ENCODE measurements at regions not wholly inside any gene's neighbourhood (a gene's known extent, or its start where the extent isn't known, plus 50 kb on each side); places are given as distances from the start of the nearest gene placed in this dataset.

DNA sequence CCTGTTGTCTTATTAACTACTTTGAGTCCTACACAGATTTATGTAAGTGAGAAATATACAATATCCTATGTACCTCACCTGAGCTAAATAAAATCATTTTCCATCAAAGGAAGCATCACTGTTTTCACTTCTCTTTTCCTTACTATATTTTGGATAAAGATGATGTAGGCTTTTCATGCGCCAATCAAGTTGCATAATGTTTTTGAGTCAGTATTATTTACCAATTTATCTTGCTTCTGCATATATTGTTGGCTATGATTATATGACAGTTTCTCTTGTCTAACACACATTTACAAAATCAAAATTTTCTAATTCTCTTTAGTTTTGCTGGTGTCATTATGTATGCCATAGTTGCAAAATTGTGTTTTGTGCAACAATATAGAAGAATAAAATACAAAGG lies 67.9 kb upstream of the FRY start:
- Histone ChIP-seq H3K4me1 (ENCODE audit: control insufficient read depth, insufficient read depth, low read length) (no peaks in the 10 kb centered on the region), H3K9me3 (ENCODE audit: control insufficient read depth, insufficient read depth, low read depth, low read length) (no peaks in the 10 kb centered on the region), H3K4me3 (ENCODE audit: low read depth, low read length) (no peak overlapping the region), H3K36me3 (ENCODE audit: control insufficient read depth in 2 of 2, insufficient read depth in 1 of 2, low read length in 2 of 2) (no peaks in the 10 kb centered on the region), H3K27ac (ENCODE audit: extremely low read depth, low read depth, low read length) (no peak overlapping the region)
- no peak for TF ChIP-seq ZNF558 (tag by site-specific recombination; IDR thresholded peaks at IDR 0.05)
- TF ChIP-seq GLIS2 (tag by site-specific recombination; IDR thresholded peaks at IDR 0.05), result no peak
- no peak for TF ChIP-seq ZNF391 (tag by site-specific recombination; IDR thresholded peaks at IDR 0.05; ENCODE audit: borderline replicate concordance, low read depth)
- no peak for TF ChIP-seq ZNF707 (tag by site-specific recombination; IDR thresholded peaks at IDR 0.05)
- no peak for TF ChIP-seq ZNF670 (tag by site-specific recombination; IDR thresholded peaks at IDR 0.05; ENCODE audit: low read depth)
- no peak for TF ChIP-seq ZFP37 (tag by site-specific recombination; IDR thresholded peaks at IDR 0.05)
- TF ChIP-seq ZNF174 (tag by site-specific recombination; IDR thresholded peaks at IDR 0.05), result no peak
- TF ChIP-seq, protein P1, sequence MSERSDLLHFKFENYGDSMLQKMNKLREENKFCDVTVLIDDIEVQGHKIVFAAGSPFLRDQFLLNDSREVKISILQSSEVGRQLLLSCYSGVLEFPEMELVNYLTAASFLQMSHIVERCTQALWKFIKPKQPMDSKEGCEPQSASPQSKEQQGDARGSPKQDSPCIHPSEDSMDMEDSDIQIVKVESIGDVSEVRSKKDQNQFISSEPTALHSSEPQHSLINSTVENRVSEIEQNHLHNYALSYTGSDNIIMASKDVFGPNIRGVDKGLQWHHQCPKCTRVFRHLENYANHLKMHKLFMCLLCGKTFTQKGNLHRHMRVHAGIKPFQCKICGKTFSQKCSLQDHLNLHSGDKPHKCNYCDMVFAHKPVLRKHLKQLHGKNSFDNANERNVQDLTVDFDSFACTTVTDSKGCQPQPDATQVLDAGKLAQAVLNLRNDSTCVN (tag by site-specific recombination; optimal IDR thresholded peaks at IDR 0.05), result no peak
- no peak for TF ChIP-seq ZNF423 (tag by site-specific recombination; IDR thresholded peaks at IDR 0.05)
- TF ChIP-seq SP2 (tag by site-specific recombination; IDR thresholded peaks at IDR 0.05), result no peak
- TF ChIP-seq ZNF473 (tag by site-specific recombination; IDR thresholded peaks at IDR 0.05), result no peak
- no peak for TF ChIP-seq ZNF792 (tag by site-specific recombination; IDR thresholded peaks at IDR 0.05)
- POLR2A ChIA-PET, result no interaction called here
- CTCF ChIA-PET, result no interaction called here

GRCh38 chr13:31964168-31964567 lies 67.4 kb upstream of the FRY start:
- Histone ChIP-seq H3K27ac (ENCODE audit: extremely low read depth, low read depth, low read length) (no peak overlapping the region), H3K4me1 (ENCODE audit: control insufficient read depth, insufficient read depth, low read length) (no peaks in the 10 kb centered on the region), H3K9me3 (ENCODE audit: control insufficient read depth, insufficient read depth, low read depth, low read length) (no peaks in the 10 kb centered on the region), H3K36me3 (ENCODE audit: control insufficient read depth in 2 of 2, insufficient read depth in 1 of 2, low read length in 2 of 2) (no peaks in the 10 kb centered on the region), H3K4me3 (ENCODE audit: low read depth, low read length) (no peak overlapping the region)
- ChIA-PET CTCF (no interaction called here), POLR2A (no interaction called here)
- TF ChIP-seq SP3 (tag by site-specific recombination; IDR thresholded peaks at IDR 0.05) (no peak), MEIS1 (CRISPR knock-in tag; IDR thresholded peaks at IDR 0.05; ENCODE audit: borderline replicate concordance) (no peak), PRDM1 (tag by site-specific recombination; IDR thresholded peaks at IDR 0.05) (no peak), ZNF404 (tag by site-specific recombination; IDR thresholded peaks at IDR 0.05) (no peak), ZNF133 (tag by site-specific recombination; IDR thresholded peaks at IDR 0.05) (no peak), SCRT1 (tag by site-specific recombination; IDR thresholded peaks at IDR 0.05; ENCODE audit: borderline replicate concordance) (no peak), ZNF19 (tag by site-specific recombination; IDR thresholded peaks at IDR 0.05; ENCODE audit: low read depth) (no peak), ZSCAN5A (tag by site-specific recombination; IDR thresholded peaks at IDR 0.05) (no peak), ZNF777 (tag by site-specific recombination; IDR thresholded peaks at IDR 0.05; ENCODE audit: borderline replicate concordance) (no peak), ZEB2 (tag by site-specific recombination; IDR thresholded peaks at IDR 0.05) (no peak), ZNF670 (tag by site-specific recombination; IDR thresholded peaks at IDR 0.05; ENCODE audit: low read depth) (no peak)
- TF ChIP-seq, protein P2, sequence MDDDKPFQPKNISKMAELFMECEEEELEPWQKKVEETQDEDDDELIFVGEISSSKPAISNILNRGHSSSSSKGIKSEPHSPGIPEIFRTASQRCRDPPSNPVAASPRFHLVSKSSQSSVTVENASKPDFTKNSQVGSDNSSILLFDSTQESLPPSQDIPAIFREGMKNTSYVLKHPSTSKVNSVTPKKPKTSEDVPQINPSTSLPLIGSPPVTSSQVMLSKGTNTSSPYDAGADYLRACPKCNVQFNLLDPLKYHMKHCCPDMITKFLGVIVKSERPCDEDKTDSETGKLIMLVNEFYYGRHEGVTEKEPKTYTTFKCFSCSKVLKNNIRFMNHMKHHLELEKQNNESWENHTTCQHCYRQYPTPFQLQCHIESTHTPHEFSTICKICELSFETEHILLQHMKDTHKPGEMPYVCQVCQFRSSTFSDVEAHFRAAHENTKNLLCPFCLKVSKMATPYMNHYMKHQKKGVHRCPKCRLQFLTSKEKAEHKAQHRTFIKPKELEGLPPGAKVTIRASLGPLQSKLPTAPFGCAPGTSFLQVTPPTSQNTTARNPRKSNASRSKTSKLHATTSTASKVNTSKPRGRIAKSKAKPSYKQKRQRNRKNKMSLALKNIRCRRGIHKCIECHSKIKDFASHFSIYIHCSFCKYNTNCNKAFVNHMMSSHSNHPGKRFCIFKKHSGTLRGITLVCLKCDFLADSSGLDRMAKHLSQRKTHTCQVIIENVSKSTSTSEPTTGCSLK (tag by site-specific recombination; IDR thresholded peaks at IDR 0.05), result no peak
- TF ChIP-seq, protein P1 (tag by site-specific recombination; optimal IDR thresholded peaks at IDR 0.05), result no peak
- TF ChIP-seq, protein P3, sequence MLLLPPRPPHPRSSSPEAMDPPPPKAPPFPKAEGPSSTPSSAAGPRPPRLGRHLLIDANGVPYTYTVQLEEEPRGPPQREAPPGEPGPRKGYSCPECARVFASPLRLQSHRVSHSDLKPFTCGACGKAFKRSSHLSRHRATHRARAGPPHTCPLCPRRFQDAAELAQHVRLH (tag by site-specific recombination; IDR thresholded peaks at IDR 0.05), result no peak
